ENCODE measurements at regions not wholly inside any gene's neighbourhood (a gene's known extent, or its start where the extent isn't known, plus 50 kb on each side); places are given as distances from the start of the nearest gene placed in this dataset.

DNA sequence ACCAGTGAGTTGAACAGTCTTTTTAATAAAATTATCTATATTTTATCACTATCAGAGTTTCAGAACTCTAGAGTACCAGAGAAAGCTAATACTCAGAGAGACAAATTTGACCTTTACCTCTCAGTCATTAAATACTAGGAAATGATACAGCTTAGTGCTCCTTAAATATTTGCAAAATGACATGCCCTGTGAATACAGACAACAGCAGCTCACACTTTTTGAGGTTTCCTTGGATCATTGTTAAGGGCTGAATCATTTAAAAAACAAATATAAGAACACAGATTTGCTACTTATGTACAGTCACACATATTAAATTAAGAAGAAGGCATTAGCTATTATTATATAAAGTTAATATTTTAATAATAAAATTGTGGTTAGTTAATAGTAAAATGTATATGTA lies 1158.7 kb upstream of the EYS start:
- ATAC-seq (ENCODE audit: insufficient number of reproducible peaks, low FRiP score, low read depth) = no peak

DNA sequence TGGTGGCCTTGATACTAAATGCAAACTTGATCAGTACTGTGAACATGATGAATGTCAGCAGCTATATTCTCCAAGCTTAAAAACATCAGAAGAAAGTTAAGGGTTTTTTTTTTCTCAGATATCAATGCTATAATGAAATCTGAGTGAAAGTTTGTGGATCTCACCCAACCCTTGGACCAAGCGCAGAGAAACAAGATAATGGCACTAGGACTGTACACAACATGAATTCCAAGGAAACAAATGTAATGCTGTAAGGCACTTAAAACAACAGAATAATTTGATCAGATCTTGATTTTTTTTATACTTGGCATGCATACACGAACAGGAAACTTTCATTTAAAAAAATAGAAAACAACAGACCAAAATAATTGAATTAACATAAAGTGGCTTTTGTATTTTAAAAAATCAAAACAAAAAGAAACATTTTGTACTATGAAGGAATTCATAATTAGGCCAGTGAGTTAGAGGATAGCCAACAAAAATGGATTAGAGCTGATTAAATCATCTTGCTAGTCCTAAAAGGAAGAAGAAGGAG lies 1154.0 kb upstream of the EYS start:
- no peak for DNase-seq (ENCODE audit: low spot score)
- H3K36me3 ChIP-seq = no peaks in the 10 kb centered on the region
- TF ChIP-seq, protein P1, sequence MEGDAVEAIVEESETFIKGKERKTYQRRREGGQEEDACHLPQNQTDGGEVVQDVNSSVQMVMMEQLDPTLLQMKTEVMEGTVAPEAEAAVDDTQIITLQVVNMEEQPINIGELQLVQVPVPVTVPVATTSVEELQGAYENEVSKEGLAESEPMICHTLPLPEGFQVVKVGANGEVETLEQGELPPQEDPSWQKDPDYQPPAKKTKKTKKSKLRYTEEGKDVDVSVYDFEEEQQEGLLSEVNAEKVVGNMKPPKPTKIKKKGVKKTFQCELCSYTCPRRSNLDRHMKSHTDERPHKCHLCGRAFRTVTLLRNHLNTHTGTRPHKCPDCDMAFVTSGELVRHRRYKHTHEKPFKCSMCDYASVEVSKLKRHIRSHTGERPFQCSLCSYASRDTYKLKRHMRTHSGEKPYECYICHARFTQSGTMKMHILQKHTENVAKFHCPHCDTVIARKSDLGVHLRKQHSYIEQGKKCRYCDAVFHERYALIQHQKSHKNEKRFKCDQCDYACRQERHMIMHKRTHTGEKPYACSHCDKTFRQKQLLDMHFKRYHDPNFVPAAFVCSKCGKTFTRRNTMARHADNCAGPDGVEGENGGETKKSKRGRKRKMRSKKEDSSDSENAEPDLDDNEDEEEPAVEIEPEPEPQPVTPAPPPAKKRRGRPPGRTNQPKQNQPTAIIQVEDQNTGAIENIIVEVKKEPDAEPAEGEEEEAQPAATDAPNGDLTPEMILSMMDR (IDR thresholded peaks at IDR 0.05) = no peak
- H3K9me3 ChIP-seq = peaks cover 3% of the 10 kb centered on the region
- H3K27ac ChIP-seq = no peak overlapping the region
- ATAC-seq (ENCODE audit: insufficient number of reproducible peaks, low FRiP score, low read depth) = no peak
- no peaks in the 10 kb centered on the region for H3K27me3 ChIP-seq (replicated peaks; ENCODE audit: insufficient read depth)
- H3K4me1 ChIP-seq (ENCODE audit: control insufficient read depth in 1 of 2, low read depth in 2 of 2) = peaks cover 0 to 25% of the 10 kb centered on the region in 2 donors
- no peak overlapping the region for H3K4me3 ChIP-seq

More for the DNA sequence above, 1158.7 kb upstream of the EYS start:
- Histone ChIP-seq H3K27me3 (replicated peaks; ENCODE audit: insufficient read depth) (no peaks in the 10 kb centered on the region), H3K9me3 (peaks cover 3% of the 10 kb centered on the region), H3K4me3 (no peak overlapping the region), H3K27ac (no peak overlapping the region), H3K4me1 (ENCODE audit: control insufficient read depth in 1 of 2, low read depth in 2 of 2) (peaks cover 0 to 3% of the 10 kb centered on the region in 2 donors), H3K36me3 (no peaks in the 10 kb centered on the region)
- DNase-seq (ENCODE audit: low spot score) = no peak
- TF ChIP-seq, protein P1 (IDR thresholded peaks at IDR 0.05) = no peak

DNA sequence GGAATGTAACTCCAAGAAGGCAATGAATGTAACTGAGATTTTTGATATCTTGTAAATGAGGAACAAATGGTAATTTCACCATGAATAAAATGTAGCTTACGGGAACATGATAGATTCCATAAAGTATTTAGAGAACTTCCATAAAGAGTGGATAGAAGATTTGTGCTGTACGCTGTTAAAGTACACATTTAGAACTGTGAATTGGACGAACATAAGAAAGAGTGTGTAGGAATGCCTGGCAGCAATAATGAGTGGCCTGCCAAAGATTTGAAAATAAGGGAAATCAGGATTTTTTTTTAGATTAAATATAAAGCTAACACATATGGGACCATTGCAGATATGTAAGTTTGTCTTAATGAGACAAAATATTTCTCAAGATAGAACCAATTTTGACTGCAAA lies 1153.3 kb upstream of the EYS start:
- TF ChIP-seq, protein P1 (IDR thresholded peaks at IDR 0.05) = no peak
- Histone ChIP-seq H3K4me1 (ENCODE audit: control insufficient read depth in 1 of 2, low read depth in 2 of 2) (peaks cover 0 to 25% of the 10 kb centered on the region in 2 donors), H3K9me3 (peaks cover 3% of the 10 kb centered on the region), H3K27me3 (replicated peaks; ENCODE audit: insufficient read depth) (no peaks in the 10 kb centered on the region), H3K27ac (no peak overlapping the region), H3K36me3 (no peaks in the 10 kb centered on the region), H3K4me3 (no peak overlapping the region)
- ATAC-seq (ENCODE audit: insufficient number of reproducible peaks, low FRiP score, low read depth) (no peak), DNase-seq (ENCODE audit: low spot score) (no peak)

DNA sequence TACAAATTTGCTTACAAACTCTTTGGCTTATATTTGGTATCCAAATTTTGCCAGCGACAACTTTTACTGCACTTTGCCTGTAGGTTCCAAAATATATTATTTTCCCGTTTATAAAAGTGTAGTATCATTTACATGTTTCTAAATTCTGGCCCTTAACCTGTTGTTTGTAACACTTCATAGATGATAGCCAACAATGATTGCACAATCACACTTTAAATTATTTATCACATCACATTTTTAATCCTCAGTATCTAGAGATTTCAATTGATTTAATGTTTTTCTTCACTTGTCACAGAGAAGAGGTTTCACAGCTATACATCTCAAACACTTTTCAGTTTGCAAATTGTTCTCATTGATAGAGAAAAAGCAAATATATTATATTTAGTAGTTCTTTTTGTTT lies 1151.2 kb upstream of the EYS start:
- ATAC-seq (ENCODE audit: insufficient number of reproducible peaks, low FRiP score, low read depth) = no peak
- Histone ChIP-seq H3K27ac (no peak overlapping the region), H3K36me3 (no peaks in the 10 kb centered on the region), H3K9me3 (no peaks in the 10 kb centered on the region), H3K4me1 (ENCODE audit: control insufficient read depth in 1 of 2, low read depth in 2 of 2) (peaks cover 0 to 36% of the 10 kb centered on the region in 2 donors), H3K4me3 (no peak overlapping the region), H3K27me3 (replicated peaks; ENCODE audit: insufficient read depth) (no peaks in the 10 kb centered on the region)
- TF ChIP-seq, protein P1 (IDR thresholded peaks at IDR 0.05) = no peak
- no peak for DNase-seq (ENCODE audit: low spot score)

DNA sequence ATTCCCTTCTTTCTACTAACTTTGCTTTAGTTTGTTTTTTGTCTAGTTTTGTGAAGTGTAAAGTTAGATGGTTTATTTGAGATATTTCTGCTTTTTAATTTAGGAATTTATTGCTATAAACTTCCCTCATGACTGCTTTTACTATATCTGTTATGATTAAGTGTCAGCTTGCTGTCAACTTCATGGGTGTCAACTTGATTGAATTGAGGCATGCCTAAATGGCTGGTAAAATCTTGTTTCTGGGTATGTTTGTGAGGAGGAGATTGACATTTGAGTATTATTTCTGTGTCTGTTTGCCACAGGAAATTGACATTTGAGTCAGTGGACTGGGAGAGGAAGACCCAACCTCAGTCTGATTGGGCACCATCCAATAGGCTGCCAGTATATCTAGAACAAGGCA lies 1147.0 kb upstream of the EYS start:
- DNase-seq (ENCODE audit: low spot score) (no peak), ATAC-seq (ENCODE audit: insufficient number of reproducible peaks, low FRiP score, low read depth) (no peak)
- no peak overlapping the region for H3K27ac ChIP-seq
- H3K9me3 ChIP-seq = no peaks in the 10 kb centered on the region
- H3K27me3 ChIP-seq (replicated peaks; ENCODE audit: insufficient read depth) = no peaks in the 10 kb centered on the region
- no peak overlapping the region for H3K4me3 ChIP-seq
- H3K4me1 ChIP-seq (ENCODE audit: control insufficient read depth in 1 of 2, low read depth in 2 of 2) = peaks cover 4 to 49% of the 10 kb centered on the region in 2 donors
- H3K36me3 ChIP-seq = no peaks in the 10 kb centered on the region
- TF ChIP-seq, protein P1 (IDR thresholded peaks at IDR 0.05) = no peak

Measured in thoracic aorta (tissue), 2 donors.